ENCODE measurements at regions not wholly inside any gene's neighbourhood (a gene's known extent, or its start where the extent isn't known, plus 50 kb on each side); places are given as distances from the start of the nearest gene placed in this dataset.

DNA sequence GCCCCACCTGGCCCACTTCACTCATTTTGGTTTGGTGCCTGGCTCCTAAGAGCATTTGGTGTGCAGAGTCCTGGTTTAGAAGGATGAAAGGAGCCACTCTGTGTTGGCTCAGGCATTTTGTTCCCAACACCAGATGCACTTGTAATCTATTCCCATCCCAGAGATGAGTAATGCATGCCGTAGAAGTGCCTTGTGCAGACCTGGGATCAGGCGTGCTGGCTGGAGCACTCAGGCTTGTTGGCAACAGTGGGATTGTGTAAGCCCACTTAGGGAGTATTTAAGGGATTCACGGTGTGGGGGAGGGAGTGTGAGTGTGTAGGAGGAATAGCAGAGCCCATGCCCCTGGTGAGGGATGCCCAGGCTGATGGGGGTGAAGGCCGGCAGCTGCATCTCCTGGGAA is 501.5 kb upstream of the TBX3 start:
- TF ChIP-seq, protein P1, sequence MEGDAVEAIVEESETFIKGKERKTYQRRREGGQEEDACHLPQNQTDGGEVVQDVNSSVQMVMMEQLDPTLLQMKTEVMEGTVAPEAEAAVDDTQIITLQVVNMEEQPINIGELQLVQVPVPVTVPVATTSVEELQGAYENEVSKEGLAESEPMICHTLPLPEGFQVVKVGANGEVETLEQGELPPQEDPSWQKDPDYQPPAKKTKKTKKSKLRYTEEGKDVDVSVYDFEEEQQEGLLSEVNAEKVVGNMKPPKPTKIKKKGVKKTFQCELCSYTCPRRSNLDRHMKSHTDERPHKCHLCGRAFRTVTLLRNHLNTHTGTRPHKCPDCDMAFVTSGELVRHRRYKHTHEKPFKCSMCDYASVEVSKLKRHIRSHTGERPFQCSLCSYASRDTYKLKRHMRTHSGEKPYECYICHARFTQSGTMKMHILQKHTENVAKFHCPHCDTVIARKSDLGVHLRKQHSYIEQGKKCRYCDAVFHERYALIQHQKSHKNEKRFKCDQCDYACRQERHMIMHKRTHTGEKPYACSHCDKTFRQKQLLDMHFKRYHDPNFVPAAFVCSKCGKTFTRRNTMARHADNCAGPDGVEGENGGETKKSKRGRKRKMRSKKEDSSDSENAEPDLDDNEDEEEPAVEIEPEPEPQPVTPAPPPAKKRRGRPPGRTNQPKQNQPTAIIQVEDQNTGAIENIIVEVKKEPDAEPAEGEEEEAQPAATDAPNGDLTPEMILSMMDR (IDR thresholded peaks at IDR 0.05 in 4 of 5, conservative IDR thresholded peaks at IDR 0.05 in 1 of 5) = no peak
- no peak for TF ChIP-seq POLR2A (IDR thresholded peaks at IDR 0.05)

Data from gastrocnemius medialis (tissue), 4 donors.